ENCODE measurements at regions not wholly inside any gene's neighbourhood (a gene's known extent, or its start where the extent isn't known, plus 50 kb on each side); places are given as distances from the start of the nearest gene placed in this dataset.

- no peak overlapping the region for H2AFZ ChIP-seq (ENCODE audit: low read depth, low read length)
- ChIA-PET POLR2A (no interaction called here), CTCF (ENCODE audit: low intra/inter-chr PET ratio) (no interaction called here)
- DNase-seq (ENCODE audit: extremely low read depth in 1 of 4, low spot score in 3 of 4) (no peak), ATAC-seq (no peak), FAIRE-seq (no peak)
- H3K36me3 ChIP-seq (ENCODE audit: control insufficient read depth, insufficient read depth, low read length), result no peaks in the 10 kb centered on the region
- no peak overlapping the region for H3K27ac ChIP-seq (ENCODE audit: extremely low read depth, low read depth, low read length)
- no peak overlapping the region for H3K4me3 ChIP-seq
- in situ Hi-C loops (cut with MboI), result no loop called here
- no peaks in the 10 kb centered on the region; a peak in 1 of 5 replicates for H3K4me1 ChIP-seq (replicated peaks in 1 of 2; ENCODE audit: control insufficient read depth in 2 of 2, insufficient read depth in 2 of 2, low read length in 2 of 2)
- no peak overlapping the region for H3K4me2 ChIP-seq (ENCODE audit: insufficient read depth, low read length)
- H3K79me2 ChIP-seq (ENCODE audit: control insufficient read depth, insufficient read depth, low read length), result no peaks in the 10 kb centered on the region
- no TSS peak for BruUV-seq (replicated peaks)
- H4K20me1 ChIP-seq (replicated peaks; ENCODE audit: control insufficient read depth, insufficient read depth, low read length), result no peaks in the 10 kb centered on the region
- intact Hi-C loops (cut with micrococcal nuclease), result no loop called here
- H3K9me1 ChIP-seq (ENCODE audit: control insufficient read depth, insufficient read depth, low read length), result no peaks in the 10 kb centered on the region
- no peaks in the 10 kb centered on the region for H3K9me3 ChIP-seq (replicated peaks; ENCODE audit: control insufficient read depth, insufficient read depth, low read depth, low read length)
- no peak overlapping the region for H3K9ac ChIP-seq (ENCODE audit: insufficient read depth in 1 of 2, low read depth in 2 of 2, low read length in 2 of 2)
- no peaks in the 10 kb centered on the region for H3K27me3 ChIP-seq (ENCODE audit: control insufficient read depth in 2 of 2, insufficient read depth in 2 of 2, low read length in 2 of 2)
- TF ChIP-seq TFE3 (CRISPR knock-in tag; IDR thresholded peaks at IDR 0.05) (no peak), PTTG1 (tag; IDR thresholded peaks at IDR 0.05; ENCODE audit: low read depth) (no peak), ZBTB34 (CRISPR knock-in tag; IDR thresholded peaks at IDR 0.05) (no peak), ZSCAN29 (IDR thresholded peaks at IDR 0.05) (no peak), CCNT2 (IDR thresholded peaks at IDR 0.05; ENCODE audit: borderline replicate concordance, extremely low read depth, insufficient read length, low read depth, low read length) (no peak), MCM3 (IDR thresholded peaks at IDR 0.05) (no peak), PML (IDR thresholded peaks at IDR 0.05; ENCODE audit: low read length) (no peak), KLF16 (IDR thresholded peaks at IDR 0.05) (no peak), GATA2 (CRISPR knock-in tag; IDR thresholded peaks at IDR 0.05) (no peak), KAT2B (IDR thresholded peaks at IDR 0.05; ENCODE audit: low read depth, low read length) (no peak), CREB1 (IDR thresholded peaks at IDR 0.05) (no peak), CREB1 (CRISPR knock-in tag; IDR thresholded peaks at IDR 0.05) (no peak), VEZF1 (CRISPR knock-in tag; IDR thresholded peaks at IDR 0.05) (no peak), ZNF384 (IDR thresholded peaks at IDR 0.05; ENCODE audit: low read depth, low read length) (no peak), CTCFL (IDR thresholded peaks at IDR 0.05; ENCODE audit: borderline replicate concordance, insufficient read depth, low read depth, low read length, poor library complexity, severe bottlenecking) (no peak)
These were observed 525.3 kb upstream of the PPP2R3A start for GRCh38 chr3:135440233-135440632.

Measured in K562 (cell line).